Activated CD8-positive, alpha-beta T cell treated with anti-CD3 and anti-CD28 coated beads, Interleukin-2, amount 10 ng/mL, durations not matched to agents 7 days and 5 days (primary cell): ENCODE measurements at regions not wholly inside any gene's neighbourhood (a gene's known extent, or its start where the extent isn't known, plus 50 kb on each side); places are given as distances from the start of the nearest gene placed in this dataset.
A peak's percentile ranks its signal among the peaks of the same experiment; 100 is the strongest.

Source experiments
- ATAC-seq: fragments of 150-1000 bp; cut with Tn5 transposase; one replicate; pipeline ENCODE4 v1.10.0; 2021; ENCODE audit warnings: moderate library complexity
- CTCF ChIA-PET: fragments of 350-600 bp; sonication (Branson Sonifier 250); formaldehyde crosslinking; loops from one replicate; lab custom pipeline; 2021; ENCODE audit warnings: antibody characterized with exemption; lab: Charles Lee
- POLR2A ChIA-PET: fragments of 350-600 bp; sonication (Branson Sonifier 250); formaldehyde crosslinking; loops from one replicate; lab custom pipeline; 2021; ENCODE audit warnings: antibody characterized with exemption; lab: Charles Lee
- DNase-seq: peaks from one replicate; pipeline ENCODE4 v3.0.0-alpha.2; 2020
- H3K27ac Mint-ChIP-seq: one replicate; pipeline ENCODE4 v1.8.0; 2021; ENCODE audit warnings: mild to moderate bottlenecking, mixed read lengths
- H3K27me3 Mint-ChIP-seq: one replicate; pipeline ENCODE4 v1.8.0; 2021; ENCODE audit warnings: low read depth, mixed read lengths
- H3K36me3 Mint-ChIP-seq: one replicate; pipeline ENCODE4 v1.8.0; 2021; ENCODE audit warnings: low read depth, mixed read lengths
- H3K4me1 Mint-ChIP-seq: one replicate; pipeline ENCODE4 v1.8.0; 2021; ENCODE audit warnings: low read depth, mixed read lengths
- H3K4me3 Mint-ChIP-seq: one replicate; pipeline ENCODE4 v1.8.0; 2021; ENCODE audit warnings: mild to moderate bottlenecking, mixed read lengths
- H3K9me3 Mint-ChIP-seq: one replicate; pipeline ENCODE4 v1.8.0; 2022; ENCODE audit warnings: mixed read lengths; ENCODE audit not compliant: insufficient read depth

GRCh38 chr5:87787625-87788256, 375.0 kb upstream of the CCNH start:
- ChIA-PET CTCF (interaction anchor here (1.3 kb wide), 1 partner anchor 903 kb away, joined by 4 read pairs; no protein-coding TSS in a partner anchor), POLR2A (no interaction called here)
- H3K27me3 Mint-ChIP-seq = peaks cover 9% of the 10 kb centered on the region
- H3K9me3 Mint-ChIP-seq = no peaks in the 10 kb centered on the region
- H3K27ac Mint-ChIP-seq = no peak overlapping the region
- no peak for DNase-seq
- no peak for ATAC-seq
- H3K4me3 Mint-ChIP-seq = no peak overlapping the region
- H3K4me1 Mint-ChIP-seq = no peaks in the 10 kb centered on the region
- H3K36me3 Mint-ChIP-seq = no peaks in the 10 kb centered on the region

GRCh38 chr5:87787086-87787485, 374.4 kb upstream of the CCNH start:
- no peaks in the 10 kb centered on the region for H3K36me3 Mint-ChIP-seq
- POLR2A ChIA-PET = no interaction called here
- H3K4me3 Mint-ChIP-seq = no peak overlapping the region
- ATAC-seq (no peak), DNase-seq (no peak)
- no peak overlapping the region for H3K27ac Mint-ChIP-seq
- CTCF ChIA-PET = no interaction called here
- H3K4me1 Mint-ChIP-seq = no peaks in the 10 kb centered on the region
- H3K9me3 Mint-ChIP-seq = no peaks in the 10 kb centered on the region
- peaks cover 9% of the 10 kb centered on the region for H3K27me3 Mint-ChIP-seq

- CTCF ChIA-PET = no interaction called here
- POLR2A ChIA-PET = no interaction called here
- Mint-ChIP-seq H3K4me1 (no peaks in the 10 kb centered on the region), H3K27me3 (peaks cover 9% of the 10 kb centered on the region), H3K9me3 (no peaks in the 10 kb centered on the region), H3K4me3 (no peak overlapping the region), H3K27ac (no peak overlapping the region), H3K36me3 (no peaks in the 10 kb centered on the region)
- no peak for ATAC-seq
- DNase-seq = no peak
These were observed 373.7 kb upstream of the CCNH start for GRCh38 chr5:87786471-87786870.

- POLR2A ChIA-PET = no interaction called here
- peaks cover 12% of the 10 kb centered on the region for H3K27me3 Mint-ChIP-seq
- H3K4me3 Mint-ChIP-seq = no peak overlapping the region
- no peaks in the 10 kb centered on the region for H3K4me1 Mint-ChIP-seq
- no peaks in the 10 kb centered on the region for H3K9me3 Mint-ChIP-seq
- H3K36me3 Mint-ChIP-seq = no peaks in the 10 kb centered on the region
- DNase-seq (no peak), ATAC-seq (no peak)
- H3K27ac Mint-ChIP-seq = no peak overlapping the region
- CTCF ChIA-PET = no interaction called here
These were observed 373.0 kb upstream of the CCNH start for GRCh38 chr5:87785554-87786335.

GRCh38 chr5:87784879-87785495, 372.3 kb upstream of the CCNH start:
- CTCF ChIA-PET = no interaction called here

GRCh38 chr5:87784311-87784710, 371.6 kb upstream of the CCNH start:
- H3K36me3 Mint-ChIP-seq = no peaks in the 10 kb centered on the region
- H3K27me3 Mint-ChIP-seq = peaks cover 12% of the 10 kb centered on the region
- H3K4me1 Mint-ChIP-seq = no peaks in the 10 kb centered on the region
- no peak overlapping the region for H3K4me3 Mint-ChIP-seq
- DNase-seq = no peak
- H3K27ac Mint-ChIP-seq = no peak overlapping the region
- POLR2A ChIA-PET = no interaction called here
- no peak for ATAC-seq
- H3K9me3 Mint-ChIP-seq = no peaks in the 10 kb centered on the region
- CTCF ChIA-PET = no interaction called here

More at GRCh38 chr5:87784879-87785495, 372.3 kb upstream of the CCNH start:
- no peak overlapping the region for H3K27ac Mint-ChIP-seq
- H3K4me3 Mint-ChIP-seq = no peak overlapping the region
- H3K36me3 Mint-ChIP-seq = no peaks in the 10 kb centered on the region
- H3K9me3 Mint-ChIP-seq = no peaks in the 10 kb centered on the region
- H3K4me1 Mint-ChIP-seq = no peaks in the 10 kb centered on the region
- peaks cover 12% of the 10 kb centered on the region for H3K27me3 Mint-ChIP-seq
- POLR2A ChIA-PET = no interaction called here
- ATAC-seq = no peak
- no peak for DNase-seq

- H3K27ac Mint-ChIP-seq = no peak overlapping the region
- POLR2A ChIA-PET = no interaction called here
These were observed 370.2 kb upstream of the CCNH start for GRCh38 chr5:87782916-87783315.

GRCh38 chr5:87781976-87782375, 369.2 kb upstream of the CCNH start:
- DNase-seq = no peak
- Mint-ChIP-seq H3K4me1 (no peaks in the 10 kb centered on the region), H3K4me3 (no peak overlapping the region), H3K27ac (no peak overlapping the region), H3K9me3 (no peaks in the 10 kb centered on the region), H3K36me3 (no peaks in the 10 kb centered on the region), H3K27me3 (peaks cover 7% of the 10 kb centered on the region)
- no peak for ATAC-seq
- ChIA-PET CTCF (interaction anchor here (0.7 to 3.1 kb wide), 12 partner anchors 8 to 949 kb away, joined by 3 to 52 read pairs (median 4); no protein-coding TSS in a partner anchor), POLR2A (no interaction called here)

More at GRCh38 chr5:87782916-87783315, 370.2 kb upstream of the CCNH start:
- H3K9me3 Mint-ChIP-seq = no peaks in the 10 kb centered on the region
- H3K4me3 Mint-ChIP-seq = no peak overlapping the region
- peaks cover 9% of the 10 kb centered on the region for H3K27me3 Mint-ChIP-seq
- no peak for DNase-seq
- CTCF ChIA-PET = interaction anchor here (1.0 to 1.6 kb wide), 4 partner anchors 819 to 908 kb away, joined by 3 to 8 read pairs (median 3); no protein-coding TSS in a partner anchor
- no peak for ATAC-seq
- no peaks in the 10 kb centered on the region for H3K36me3 Mint-ChIP-seq
- no peaks in the 10 kb centered on the region for H3K4me1 Mint-ChIP-seq

- no peak overlapping the region for H3K4me3 Mint-ChIP-seq
- ChIA-PET CTCF (interaction anchor here (0.5 to 3.1 kb wide), 24 partner anchors 9 to 949 kb away, joined by 3 to 52 read pairs (median 4); no protein-coding TSS in a partner anchor), POLR2A (interaction anchor here (0.6 kb wide), 1 partner anchor 922 kb away, joined by 3 read pairs; no protein-coding TSS in a partner anchor)
- no peaks in the 10 kb centered on the region for H3K4me1 Mint-ChIP-seq
- no peak overlapping the region for H3K27ac Mint-ChIP-seq
- no peaks in the 10 kb centered on the region for H3K36me3 Mint-ChIP-seq
- H3K9me3 Mint-ChIP-seq = no peaks in the 10 kb centered on the region
- ATAC-seq = peak; percentile 100
- peaks cover 7% of the 10 kb centered on the region for H3K27me3 Mint-ChIP-seq
- DNase-seq = peak; percentile 85
These were observed 368.4 kb upstream of the CCNH start for GRCh38 chr5:87780831-87781760.

GRCh38 chr5:87778876-87779275, 366.1 kb upstream of the CCNH start:
- Mint-ChIP-seq H3K27ac (no peak overlapping the region), H3K9me3 (no peaks in the 10 kb centered on the region), H3K36me3 (no peaks in the 10 kb centered on the region), H3K4me3 (no peak overlapping the region), H3K4me1 (no peaks in the 10 kb centered on the region), H3K27me3 (peaks cover 8% of the 10 kb centered on the region)
- POLR2A ChIA-PET = no interaction called here
- ATAC-seq = no peak
- CTCF ChIA-PET = interaction anchor here (1.1 to 3.1 kb wide), 3 partner anchors 515 to 913 kb away, joined by 3 to 52 read pairs (median 6); no protein-coding TSS in a partner anchor
- DNase-seq = no peak

- DNase-seq (no peak), ATAC-seq (no peak)
- Mint-ChIP-seq H3K9me3 (no peaks in the 10 kb centered on the region), H3K27me3 (peaks cover 8% of the 10 kb centered on the region), H3K4me1 (no peaks in the 10 kb centered on the region), H3K36me3 (no peaks in the 10 kb centered on the region), H3K27ac (no peak overlapping the region), H3K4me3 (no peak overlapping the region)
- ChIA-PET POLR2A (no interaction called here), CTCF (interaction anchor here (1.7 kb wide), 1 partner anchor 913 kb away, joined by 6 read pairs; no protein-coding TSS in a partner anchor)
These were observed 365.1 kb upstream of the CCNH start for GRCh38 chr5:87777877-87778276.
